GM20000 (cell line): ENCODE measurements at regions not wholly inside any gene's neighbourhood (a gene's known extent, or its start where the extent isn't known, plus 50 kb on each side); places are given as distances from the start of the nearest gene placed in this dataset.

Experiments used
- DNase-seq: peaks from one replicate; pipeline ENCODE4 v3.0.0; 2012; ENCODE audit warnings: low spot score
- TF ChIP-seq, protein P1 (sequence below): IDR thresholded peaks from 2 replicates; pipeline ENCODE4 v1.5.1; 2012; ENCODE audit warnings: mild to moderate bottlenecking, control low read depth; ENCODE audit errors: extremely low read depth, missing control alignments

DNA sequence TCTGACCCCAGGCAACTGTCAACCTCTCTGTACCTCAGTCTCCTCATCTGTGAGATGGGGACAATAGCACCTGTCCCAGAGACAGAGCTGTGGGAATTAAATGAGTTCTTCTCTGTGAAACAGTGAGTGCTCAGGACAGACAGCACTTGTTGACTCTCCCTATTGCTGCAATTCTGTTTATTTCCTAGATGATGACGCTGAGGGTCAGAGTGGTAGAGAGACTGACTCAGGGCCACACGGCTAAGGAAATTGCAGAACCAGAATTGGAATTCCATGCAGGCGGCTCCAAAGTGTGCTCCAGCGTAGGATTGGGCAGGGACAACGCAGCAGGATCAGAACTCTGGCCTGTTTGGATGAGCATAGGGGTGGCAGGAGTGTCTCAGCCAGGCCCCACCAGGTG lies 302.2 kb downstream of the C16orf95 start:
- no peak for DNase-seq
- TF ChIP-seq, protein P1, sequence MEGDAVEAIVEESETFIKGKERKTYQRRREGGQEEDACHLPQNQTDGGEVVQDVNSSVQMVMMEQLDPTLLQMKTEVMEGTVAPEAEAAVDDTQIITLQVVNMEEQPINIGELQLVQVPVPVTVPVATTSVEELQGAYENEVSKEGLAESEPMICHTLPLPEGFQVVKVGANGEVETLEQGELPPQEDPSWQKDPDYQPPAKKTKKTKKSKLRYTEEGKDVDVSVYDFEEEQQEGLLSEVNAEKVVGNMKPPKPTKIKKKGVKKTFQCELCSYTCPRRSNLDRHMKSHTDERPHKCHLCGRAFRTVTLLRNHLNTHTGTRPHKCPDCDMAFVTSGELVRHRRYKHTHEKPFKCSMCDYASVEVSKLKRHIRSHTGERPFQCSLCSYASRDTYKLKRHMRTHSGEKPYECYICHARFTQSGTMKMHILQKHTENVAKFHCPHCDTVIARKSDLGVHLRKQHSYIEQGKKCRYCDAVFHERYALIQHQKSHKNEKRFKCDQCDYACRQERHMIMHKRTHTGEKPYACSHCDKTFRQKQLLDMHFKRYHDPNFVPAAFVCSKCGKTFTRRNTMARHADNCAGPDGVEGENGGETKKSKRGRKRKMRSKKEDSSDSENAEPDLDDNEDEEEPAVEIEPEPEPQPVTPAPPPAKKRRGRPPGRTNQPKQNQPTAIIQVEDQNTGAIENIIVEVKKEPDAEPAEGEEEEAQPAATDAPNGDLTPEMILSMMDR: no peak

- TF ChIP-seq, protein P1: no peak
- no peak for DNase-seq
Measured at GRCh38 chr16:87016046-87017035, 300.9 kb downstream of the C16orf95 start.

GRCh38 chr16:87017371-87018012 lies 299.7 kb downstream of the C16orf95 start:
- DNase-seq: no peak
- TF ChIP-seq, protein P1: no peak

GRCh38 chr16:87025676-87026075 lies 291.5 kb downstream of the C16orf95 start:
- TF ChIP-seq, protein P1: no peak
- no peak for DNase-seq

DNA sequence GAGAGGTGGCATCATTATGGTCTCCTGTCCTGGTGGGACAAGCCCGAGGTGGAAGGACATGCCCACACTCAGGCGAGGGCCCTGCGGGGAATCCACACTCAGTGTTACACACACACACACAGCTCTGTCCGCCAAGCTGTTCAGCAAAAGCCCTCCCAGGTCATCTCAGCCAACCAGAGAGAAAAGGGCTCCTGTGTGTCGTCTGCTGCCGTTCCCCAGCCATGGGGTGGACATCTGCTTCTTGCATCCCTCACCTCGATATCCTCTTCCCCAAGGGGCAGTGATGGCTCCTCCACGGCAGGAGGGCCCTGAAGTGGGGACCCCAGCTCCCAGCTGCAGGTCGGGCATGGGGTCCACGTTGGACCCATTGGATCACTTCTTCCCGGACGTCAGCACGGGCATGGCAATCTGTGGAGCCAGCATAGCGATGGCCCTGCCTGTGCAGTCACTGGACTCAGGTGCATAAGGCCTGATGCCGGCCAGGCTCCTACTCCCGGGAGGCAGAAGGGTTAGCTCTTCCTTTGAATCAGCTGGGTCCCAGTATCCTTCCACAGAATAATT lies 290.1 kb downstream of the C16orf95 start:
- TF ChIP-seq, protein P1: no peak
- no peak for DNase-seq

- TF ChIP-seq, protein P1: no peak
- no peak for DNase-seq
Measured at GRCh38 chr16:87028481-87029320, 288.5 kb downstream of the C16orf95 start.
